ENCODE measurements at regions not wholly inside any gene's neighbourhood (a gene's known extent, or its start where the extent isn't known, plus 50 kb on each side); places are given as distances from the start of the nearest gene placed in this dataset.

DNA sequence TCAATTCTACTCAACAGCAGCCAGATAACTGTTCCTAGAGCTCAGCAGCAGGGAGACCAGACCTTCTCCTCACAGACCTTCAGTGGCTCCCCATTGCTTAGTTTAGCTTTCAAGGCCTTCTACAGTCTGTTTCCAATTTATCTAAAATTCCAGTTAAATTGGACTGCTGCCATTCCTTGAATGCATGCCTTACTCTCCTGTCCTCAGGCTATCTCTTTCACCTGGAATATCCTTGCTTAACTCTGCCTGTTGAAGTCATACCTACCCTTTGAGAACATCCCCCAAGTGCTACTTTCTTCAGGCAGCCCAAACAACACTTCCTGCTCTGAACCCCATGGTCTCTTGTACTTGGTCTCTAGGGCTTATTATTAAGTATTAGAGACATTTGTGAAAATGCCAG, 120.7 kb upstream of the TENM4 start (continued):
- TF ChIP-seq AGO1 (IDR thresholded peaks at IDR 0.05; ENCODE audit: low read depth, low read length, poor library complexity, severe bottlenecking): no peak
- TF ChIP-seq, protein P1, sequence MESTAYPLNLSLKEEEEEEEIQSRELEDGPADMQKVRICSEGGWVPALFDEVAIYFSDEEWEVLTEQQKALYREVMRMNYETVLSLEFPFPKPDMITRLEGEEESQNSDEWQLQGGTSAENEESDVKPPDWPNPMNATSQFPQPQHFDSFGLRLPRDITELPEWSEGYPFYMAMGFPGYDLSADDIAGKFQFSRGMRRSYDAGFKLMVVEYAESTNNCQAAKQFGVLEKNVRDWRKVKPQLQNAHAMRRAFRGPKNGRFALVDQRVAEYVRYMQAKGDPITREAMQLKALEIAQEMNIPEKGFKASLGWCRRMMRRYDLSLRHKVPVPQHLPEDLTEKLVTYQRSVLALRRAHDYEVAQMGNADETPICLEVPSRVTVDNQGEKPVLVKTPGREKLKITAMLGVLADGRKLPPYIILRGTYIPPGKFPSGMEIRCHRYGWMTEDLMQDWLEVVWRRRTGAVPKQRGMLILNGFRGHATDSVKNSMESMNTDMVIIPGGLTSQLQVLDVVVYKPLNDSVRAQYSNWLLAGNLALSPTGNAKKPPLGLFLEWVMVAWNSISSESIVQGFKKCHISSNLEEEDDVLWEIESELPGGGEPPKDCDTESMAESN (CRISPR knock-in tag; conservative IDR thresholded peaks at IDR 0.05): no peak

DNA sequence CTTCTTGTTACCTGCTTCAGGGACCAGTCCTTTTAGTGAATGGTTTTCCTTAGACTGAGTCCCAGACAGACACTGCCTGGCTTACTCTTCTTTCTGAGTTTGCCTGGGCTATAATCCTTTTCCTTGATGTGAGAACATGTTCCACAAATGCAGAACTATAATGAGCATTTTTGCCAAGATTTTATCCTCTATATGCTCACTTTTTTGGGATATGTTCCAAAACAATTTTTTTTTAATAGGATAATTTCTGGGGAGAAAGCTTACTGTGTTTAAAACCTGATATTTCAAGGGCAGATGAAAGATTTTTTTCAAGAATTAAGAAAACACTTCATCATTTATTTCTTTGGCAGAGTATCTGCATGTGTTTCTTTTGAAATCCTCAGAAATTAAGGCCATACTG, 110.0 kb upstream of the TENM4 start:
- no TSS peak for BruUV-seq (replicated peaks)
- Histone ChIP-seq H3K79me2 (ENCODE audit: insufficient read depth, low read length) (no peaks in the 10 kb centered on the region), H3K4me2 (ENCODE audit: low read depth, low read length) (no peak overlapping the region), H3K27ac (ENCODE audit: extremely low read length, insufficient read depth, low read length) (no peak overlapping the region), H3K9ac (ENCODE audit: insufficient read depth, low read depth, low read length) (no peak overlapping the region), H2AFZ (ENCODE audit: low read length) (no peak overlapping the region), H3K36me3 (replicated peaks in 1 of 2; ENCODE audit: control insufficient read depth in 1 of 2, insufficient read depth in 2 of 2, low read length in 2 of 2) (no peaks in the 10 kb centered on the region), H4K20me1 (ENCODE audit: insufficient read depth, low read length) (no peaks in the 10 kb centered on the region), H3K9me3 (ENCODE audit: low read length) (no peaks in the 10 kb centered on the region), H3K27me3 (ENCODE audit: control insufficient read depth in 1 of 2, insufficient read depth in 2 of 2, low read length in 2 of 2) (no peaks in the 10 kb centered on the region), H3K4me3 (replicated peaks in 1 of 3; ENCODE audit: insufficient read depth in 1 of 3, low read depth in 2 of 3, low read length in 3 of 3) (no peak overlapping the region), H3K4me1 (ENCODE audit: insufficient read depth, low read length) (no peaks in the 10 kb centered on the region)
- intact Hi-C loops (cut with micrococcal nuclease; ENCODE audit: unreplicated experiment) (no loop called here), in situ Hi-C loops (cut with HindIII; ENCODE audit: extremely low pct_ligation_motif_present, low pct_unique_long_range_greater_than_20kb) (no loop called here)
- TF ChIP-seq ZNF792 (CRISPR knock-in tag; IDR thresholded peaks at IDR 0.05): no peak
- no peak for TF ChIP-seq RXRA (CRISPR knock-in tag; IDR thresholded peaks at IDR 0.05)
- POLR2A ChIA-PET: no interaction called here
- DNase-seq (ENCODE audit: low spot score) (no peak), ATAC-seq (no peak), FAIRE-seq (no peak)
- CTCF ChIA-PET (ENCODE audit: low intra/inter-chr PET ratio, low total read pairs): no interaction called here

DNA sequence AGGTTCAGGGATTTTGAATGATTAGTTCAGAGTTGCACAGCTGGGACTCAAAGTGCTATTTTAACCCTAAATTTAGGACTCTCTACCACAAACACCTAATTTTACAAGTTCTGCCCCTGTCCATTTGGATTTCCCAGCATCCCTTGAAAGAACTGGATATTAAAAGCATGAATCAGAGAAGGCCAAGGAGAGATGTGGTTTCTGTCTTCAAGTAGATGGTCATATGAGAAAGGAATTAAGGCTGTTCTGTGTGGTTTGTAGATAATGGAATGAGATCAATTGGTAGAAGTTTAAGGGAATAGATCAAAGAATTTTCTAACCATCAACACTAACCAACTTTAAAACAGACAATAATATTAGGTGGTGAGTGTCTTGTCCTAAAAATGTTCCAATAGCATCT, 106.4 kb upstream of the TENM4 start:
- ATAC-seq (no peak), FAIRE-seq (no peak), DNase-seq (ENCODE audit: low spot score) (no peak)
- Histone ChIP-seq H3K9me3 (ENCODE audit: low read length) (no peaks in the 10 kb centered on the region), H3K79me2 (ENCODE audit: insufficient read depth, low read length) (no peaks in the 10 kb centered on the region), H3K4me3 (replicated peaks in 1 of 3; ENCODE audit: insufficient read depth in 1 of 3, low read depth in 2 of 3, low read length in 3 of 3) (no peak overlapping the region), H3K36me3 (replicated peaks in 1 of 2; ENCODE audit: control insufficient read depth in 1 of 2, insufficient read depth in 2 of 2, low read length in 2 of 2) (no peaks in the 10 kb centered on the region), H4K20me1 (ENCODE audit: insufficient read depth, low read length) (no peaks in the 10 kb centered on the region), H3K9ac (ENCODE audit: insufficient read depth, low read depth, low read length) (no peak overlapping the region), H2AFZ (ENCODE audit: low read length) (no peak overlapping the region), H3K4me1 (ENCODE audit: insufficient read depth, low read length) (no peaks in the 10 kb centered on the region), H3K27me3 (ENCODE audit: control insufficient read depth in 1 of 2, insufficient read depth in 2 of 2, low read length in 2 of 2) (no peaks in the 10 kb centered on the region), H3K4me2 (ENCODE audit: low read depth, low read length) (no peak overlapping the region), H3K27ac (ENCODE audit: extremely low read length, insufficient read depth, low read length) (no peak overlapping the region)
- in situ Hi-C loops (cut with HindIII; ENCODE audit: extremely low pct_ligation_motif_present, low pct_unique_long_range_greater_than_20kb): no loop called here
- intact Hi-C loops (cut with micrococcal nuclease; ENCODE audit: unreplicated experiment): no loop called here
- ChIA-PET POLR2A (no interaction called here), CTCF (ENCODE audit: low intra/inter-chr PET ratio, low total read pairs) (no interaction called here)
- no TSS peak for BruUV-seq (replicated peaks)
- TF ChIP-seq ZNF546 (CRISPR knock-in tag; conservative IDR thresholded peaks at IDR 0.05) (no peak), IRF2 (CRISPR knock-in tag; IDR thresholded peaks at IDR 0.05) (no peak), SMARCE1 (IDR thresholded peaks at IDR 0.05; ENCODE audit: borderline replicate concordance) (no peak), WIZ (CRISPR knock-in tag; IDR thresholded peaks at IDR 0.05) (no peak), SIN3A (IDR thresholded peaks at IDR 0.05; ENCODE audit: borderline replicate concordance, low read depth, low read length) (no peak), SUZ12 (IDR thresholded peaks at IDR 0.05; ENCODE audit: low read depth, low read length) (no peak), ERF (CRISPR knock-in tag; IDR thresholded peaks at IDR 0.05) (no peak), SOX5 (CRISPR knock-in tag; IDR thresholded peaks at IDR 0.05; ENCODE audit: borderline replicate concordance) (no peak), SMAD1 (CRISPR knock-in tag; IDR thresholded peaks at IDR 0.05; ENCODE audit: borderline replicate concordance, low read depth) (no peak), ETV6 (CRISPR knock-in tag; conservative IDR thresholded peaks at IDR 0.05) (no peak)
- TF ChIP-seq, protein P2, sequence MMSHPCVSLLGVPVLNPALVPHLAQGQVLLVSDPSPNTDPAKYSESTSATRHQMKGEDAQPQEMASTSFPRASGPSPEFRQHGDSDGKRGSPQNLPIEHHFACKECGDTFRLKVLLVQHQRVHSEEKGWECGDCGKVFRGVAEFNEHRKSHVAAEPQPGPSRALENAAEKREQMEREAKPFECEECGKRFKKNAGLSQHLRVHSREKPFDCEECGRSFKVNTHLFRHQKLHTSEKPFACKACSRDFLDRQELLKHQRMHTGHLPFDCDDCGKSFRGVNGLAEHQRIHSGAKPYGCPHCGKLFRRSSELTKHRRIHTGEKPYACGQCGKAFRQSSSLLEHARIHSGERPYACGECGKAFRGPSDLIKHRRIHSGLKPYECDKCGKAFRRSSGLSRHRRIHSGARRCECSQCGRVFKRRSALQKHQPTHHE (CRISPR knock-in tag; IDR thresholded peaks at IDR 0.05; ENCODE audit: borderline replicate concordance): no peak
- TF ChIP-seq, protein P3, sequence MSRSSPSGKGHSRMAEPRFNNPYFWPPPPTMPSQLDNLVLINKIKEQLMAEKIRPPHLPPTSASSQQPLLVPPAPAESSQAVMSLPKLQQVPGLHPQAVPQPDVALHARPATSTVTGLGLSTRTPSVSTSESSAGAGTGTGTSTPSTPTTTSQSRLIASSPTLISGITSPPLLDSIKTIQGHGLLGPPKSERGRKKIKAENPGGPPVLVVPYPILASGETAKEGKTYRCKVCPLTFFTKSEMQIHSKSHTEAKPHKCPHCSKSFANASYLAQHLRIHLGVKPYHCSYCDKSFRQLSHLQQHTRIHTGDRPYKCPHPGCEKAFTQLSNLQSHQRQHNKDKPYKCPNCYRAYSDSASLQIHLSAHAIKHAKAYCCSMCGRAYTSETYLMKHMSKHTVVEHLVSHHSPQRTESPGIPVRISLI (CRISPR knock-in tag; IDR thresholded peaks at IDR 0.05; ENCODE audit: borderline replicate concordance): no peak
